GM23338 (cell line): ENCODE measurements at regions not wholly inside any gene's neighbourhood (a gene's known extent, or its start where the extent isn't known, plus 50 kb on each side); places are given as distances from the start of the nearest gene placed in this dataset.

ENCODE experiments used
- ATAC-seq: fragments of 200-7000 bp; cut with Tn5 transposase; 3 replicates; pipeline ENCODE4 v1.9.1; 2020
- DNase-seq: peaks from one replicate; pipeline ENCODE4 v3.0.0-alpha.2; 2015; ENCODE audit warnings: low spot score
- H2AFZ ChIP-seq: fragments of 200-600 bp; sonication (generic); 2 replicates; pipeline ENCODE4 v1.8.0; 2016; ENCODE audit warnings: antibody characterized with exemption, mild to moderate bottlenecking, moderate library complexity
- H3F3A ChIP-seq: fragments of 200-600 bp; sonication (generic); replicated peaks from 2 replicates; pipeline ENCODE4 v1.8.0; 2017; ENCODE audit warnings: antibody characterized with exemption, mixed run types, low read depth
- H3K27ac ChIP-seq: fragments of 200-600 bp; sonication (generic); 2 replicates; pipeline ENCODE4 v1.6.1; 2016; ENCODE audit warnings: low read depth
- H3K27me3 ChIP-seq: fragments of 200-600 bp; sonication (generic); 2 replicates; pipeline ENCODE4 v1.8.0; 2016; ENCODE audit warnings: mild to moderate bottlenecking, mixed run types, moderate library complexity; ENCODE audit not compliant: insufficient read depth
- H3K36me3 ChIP-seq: fragments of 200-600 bp; sonication (generic); 2 replicates; pipeline ENCODE4 v1.8.0; 2016; ENCODE audit warnings: mild to moderate bottlenecking; ENCODE audit not compliant: insufficient read depth
- H3K4me1 ChIP-seq: fragments of 200-600 bp; sonication (generic); 2 replicates; pipeline ENCODE4 v1.8.0; 2016; ENCODE audit warnings: mild to moderate bottlenecking, moderate library complexity; ENCODE audit not compliant: insufficient read depth
- H3K4me2 ChIP-seq: fragments of 200-600 bp; sonication (generic); 2 replicates; pipeline ENCODE4 v1.7.1; 2017; ENCODE audit warnings: mixed run types
- H3K4me3 ChIP-seq: fragments of 200-600 bp; sonication (generic); 2 replicates; pipeline ENCODE4 v1.6.1; 2016; ENCODE audit warnings: mixed run types
- H3K79me2 ChIP-seq: fragments of 200-600 bp; sonication (generic); replicated peaks from 2 replicates; pipeline ENCODE4 v1.8.0; 2017; ENCODE audit warnings: mild to moderate bottlenecking; ENCODE audit not compliant: insufficient read depth
- H3K9me2 ChIP-seq: fragments of 200-600 bp; sonication (generic); 2 replicates; pipeline ENCODE4 v1.8.0; 2017; ENCODE audit not compliant: insufficient read depth
- H4K20me1 ChIP-seq: fragments of 200-600 bp; sonication (generic); replicated peaks from 2 replicates; pipeline ENCODE4 v1.8.0; 2017; ENCODE audit warnings: mild to moderate bottlenecking; ENCODE audit not compliant: insufficient read depth
- H3K27ac Mint-ChIP-seq: 2 replicates; pipeline ENCODE4 v1.8.0; 2020; ENCODE audit warnings: inconsistent platforms, mild to moderate bottlenecking, moderate library complexity, mixed read lengths
- H3K27me3 Mint-ChIP-seq: 3 replicates; pipeline ENCODE4 v1.8.0; 2022; ENCODE audit warnings: low read depth, mild to moderate bottlenecking, moderate library complexity, mixed read lengths, inconsistent platforms; ENCODE audit not compliant: insufficient read depth, poor library complexity
- H3K36me3 Mint-ChIP-seq: 3 replicates; pipeline ENCODE4 v1.8.0; 2021; ENCODE audit warnings: low read depth, mild to moderate bottlenecking, inconsistent platforms, moderate library complexity, mixed read lengths
- H3K4me1 Mint-ChIP-seq: 3 replicates; pipeline ENCODE4 v1.8.0; 2020; ENCODE audit warnings: mild to moderate bottlenecking, inconsistent platforms, mixed read lengths
- H3K4me3 Mint-ChIP-seq: 3 replicates; pipeline ENCODE4 v1.8.0; 2021; ENCODE audit warnings: moderate library complexity, mild to moderate bottlenecking, inconsistent platforms, mixed read lengths
- H3K9me3 Mint-ChIP-seq: 3 replicates; pipeline ENCODE4 v1.8.0; 2020; ENCODE audit warnings: moderate library complexity, mild to moderate bottlenecking, inconsistent platforms, mixed read lengths
- EZH2 ChIP-seq: fragments of 200-600 bp; sonication (generic); IDR thresholded peaks from one replicate; pipeline ENCODE4 v1.8.0; 2017; ENCODE audit warnings: antibody characterized with exemption, mild to moderate bottlenecking, low read depth; ENCODE audit not compliant: unreplicated experiment
- EZH2phosphoT487 ChIP-seq: fragments of 200-600 bp; sonication (generic); IDR thresholded peaks from one replicate; pipeline ENCODE4 v1.8.1; 2018; ENCODE audit warnings: antibody characterized with exemption; ENCODE audit not compliant: unreplicated experiment
- NANOG ChIP-seq: IDR thresholded peaks from 2 replicates; pipeline ENCODE4 v1.6.1; 2016; ENCODE audit warnings: antibody characterized with exemption, borderline replicate concordance
- POLR2AphosphoS5 ChIP-seq: IDR thresholded peaks from 2 replicates; pipeline ENCODE4 v1.6.1; 2016; ENCODE audit warnings: antibody characterized with exemption, low read depth
- ZNF114 ChIP-seq: fragments of 250-450 bp; sonication (Bioruptor Pico); IDR thresholded peaks from 2 replicates; pipeline ENCODE4 v1.5.0; 2020; ENCODE audit warnings: mild to moderate bottlenecking, moderate library complexity
- ZNF331 ChIP-seq: fragments of 250-450 bp; sonication (Bioruptor Pico); IDR thresholded peaks from 2 replicates; pipeline ENCODE4 v1.5.0; 2020; ENCODE audit warnings: low read depth, mild to moderate bottlenecking, moderate library complexity
- TF ChIP-seq, protein P1 (sequence below), 2 experiments: fragments of 200-600 bp in 1 of 2; sonication (generic) in 1 of 2; conservative IDR thresholded peaks; 2 replicates each; pipeline versions ENCODE4 v1.5.1 to v1.6.1; 2016 to 2017; ENCODE audit warnings: antibody characterized with exemption in 2 of 2, low read depth in 2 of 2, mild to moderate bottlenecking in 2 of 2, moderate library complexity in 1 of 2

DNA sequence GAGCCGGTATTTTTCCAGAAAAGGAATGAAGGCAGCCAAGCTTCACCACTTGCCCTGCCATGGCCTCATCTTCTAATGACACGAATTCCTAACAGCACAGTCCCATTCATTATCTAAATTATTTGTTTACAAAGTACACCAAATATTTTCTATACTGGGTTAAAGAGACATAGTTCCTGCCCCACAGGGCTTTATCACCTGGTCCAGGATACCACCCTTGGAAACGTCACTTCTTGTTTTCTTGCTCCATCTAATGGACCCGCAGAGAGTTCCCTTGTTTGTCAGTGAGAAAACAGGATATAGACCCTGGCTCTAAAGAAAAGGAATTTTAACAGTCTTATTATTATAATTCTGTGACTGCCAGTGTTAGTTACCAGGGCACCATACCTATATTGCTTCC lies 1165.4 kb downstream of the GATA3 start:
- H3K27me3 ChIP-seq = no peaks in the 10 kb centered on the region
- H3K4me3 Mint-ChIP-seq = no peak overlapping the region
- TF ChIP-seq EZH2phosphoT487 = no peak
- TF ChIP-seq, protein P1, sequence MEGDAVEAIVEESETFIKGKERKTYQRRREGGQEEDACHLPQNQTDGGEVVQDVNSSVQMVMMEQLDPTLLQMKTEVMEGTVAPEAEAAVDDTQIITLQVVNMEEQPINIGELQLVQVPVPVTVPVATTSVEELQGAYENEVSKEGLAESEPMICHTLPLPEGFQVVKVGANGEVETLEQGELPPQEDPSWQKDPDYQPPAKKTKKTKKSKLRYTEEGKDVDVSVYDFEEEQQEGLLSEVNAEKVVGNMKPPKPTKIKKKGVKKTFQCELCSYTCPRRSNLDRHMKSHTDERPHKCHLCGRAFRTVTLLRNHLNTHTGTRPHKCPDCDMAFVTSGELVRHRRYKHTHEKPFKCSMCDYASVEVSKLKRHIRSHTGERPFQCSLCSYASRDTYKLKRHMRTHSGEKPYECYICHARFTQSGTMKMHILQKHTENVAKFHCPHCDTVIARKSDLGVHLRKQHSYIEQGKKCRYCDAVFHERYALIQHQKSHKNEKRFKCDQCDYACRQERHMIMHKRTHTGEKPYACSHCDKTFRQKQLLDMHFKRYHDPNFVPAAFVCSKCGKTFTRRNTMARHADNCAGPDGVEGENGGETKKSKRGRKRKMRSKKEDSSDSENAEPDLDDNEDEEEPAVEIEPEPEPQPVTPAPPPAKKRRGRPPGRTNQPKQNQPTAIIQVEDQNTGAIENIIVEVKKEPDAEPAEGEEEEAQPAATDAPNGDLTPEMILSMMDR (conservative IDR thresholded peaks at IDR 0.05; ENCODE audit: low read depth in 2 of 2) = peak; percentile 24 to 45; a peak in 2 of 4 replicates
- no peak for ATAC-seq
- H3K36me3 ChIP-seq = no peaks in the 10 kb centered on the region
- no peaks in the 10 kb centered on the region for H3K9me3 Mint-ChIP-seq
- H4K20me1 ChIP-seq = no peaks in the 10 kb centered on the region
- H3K4me1 ChIP-seq = peaks cover 4% of the 10 kb centered on the region; the same call in 1 of the 2 replicates
- no peaks in the 10 kb centered on the region for H3K36me3 Mint-ChIP-seq
- no peak overlapping the region for H3K4me2 ChIP-seq
- no peak overlapping the region for H2AFZ ChIP-seq
- H3K4me3 ChIP-seq = no peak overlapping the region
- H3K27ac ChIP-seq = no peak overlapping the region
- DNase-seq = peak; percentile 21
- no peak overlapping the region for H3K27ac Mint-ChIP-seq
- H3K4me1 Mint-ChIP-seq = peaks cover 12% of the 10 kb centered on the region; the same call in 2 of the 3 replicates
- H3K9me2 ChIP-seq = no peaks in the 10 kb centered on the region
- no peaks in the 10 kb centered on the region for H3K79me2 ChIP-seq
- H3K27me3 Mint-ChIP-seq = peaks cover 2% of the 10 kb centered on the region
- no peaks in the 10 kb centered on the region for H3F3A ChIP-seq

DNA sequence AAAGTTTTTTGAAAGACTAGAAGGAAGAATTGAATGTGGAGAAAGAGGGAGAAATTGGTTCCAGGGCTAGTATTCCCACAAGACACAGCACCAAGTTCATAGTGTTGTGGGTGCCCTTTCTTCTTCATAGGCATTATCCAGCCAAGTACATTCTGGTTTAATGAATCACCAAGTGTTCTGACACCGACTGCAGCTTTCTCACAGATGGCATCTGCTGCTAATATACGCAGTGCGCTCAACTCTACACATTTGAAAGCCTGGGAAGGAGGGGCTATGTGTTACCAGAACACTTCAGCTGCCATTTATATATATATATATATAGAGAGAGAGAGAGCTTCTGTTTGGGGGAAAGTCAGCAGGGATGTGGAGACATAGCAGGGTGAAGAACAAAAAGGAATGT lies 1168.4 kb downstream of the GATA3 start:
- no peak for DNase-seq
- H3K27me3 ChIP-seq = no peaks in the 10 kb centered on the region

DNA sequence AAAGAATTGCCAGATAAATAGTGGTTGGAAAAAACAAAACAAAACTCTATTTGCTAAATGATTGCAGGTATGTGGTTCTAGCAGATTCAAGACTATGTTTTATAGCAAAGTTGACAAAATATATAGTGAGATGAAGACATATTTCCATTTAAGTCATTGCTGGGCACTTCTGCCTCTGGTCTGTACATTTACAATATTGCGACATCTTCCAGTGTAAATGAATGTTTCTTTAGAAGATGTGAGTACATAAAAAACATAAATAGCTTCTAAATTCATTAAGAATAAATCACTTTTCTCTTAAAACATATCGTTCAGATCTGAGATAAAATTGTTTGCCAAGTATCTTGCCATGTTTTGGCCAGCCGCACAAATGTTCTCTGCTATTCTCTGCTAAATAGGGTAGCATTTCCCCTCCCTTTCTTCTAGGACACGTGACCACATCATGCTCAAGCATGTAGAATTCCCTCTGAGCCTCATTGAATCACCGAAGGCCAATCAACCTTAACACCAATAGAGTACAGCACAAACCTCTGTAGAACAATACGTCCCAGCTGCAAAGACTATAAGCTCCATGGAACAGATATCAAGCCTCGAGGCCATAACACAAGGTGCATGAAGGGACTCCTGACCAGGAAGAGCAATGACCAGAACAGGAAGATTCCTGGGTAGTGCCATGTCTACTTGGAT lies 1173.3 kb downstream of the GATA3 start:
- no peak for DNase-seq
- H3K27me3 ChIP-seq = no peaks in the 10 kb centered on the region
- Mint-ChIP-seq H3K4me3 (no peak overlapping the region), H3K36me3 (no peaks in the 10 kb centered on the region), H3K27ac (no peak overlapping the region), H3K9me3 (no peaks in the 10 kb centered on the region), H3K27me3 (no peaks in the 10 kb centered on the region), H3K4me1 (peaks cover 7% of the 10 kb centered on the region; the same call in 2 of the 3 replicates)
- H3K4me2 ChIP-seq = no peak overlapping the region
- H3K4me3 ChIP-seq = no peak overlapping the region
- H3K9me2 ChIP-seq = peaks cover 4% of the 10 kb centered on the region; the same call in 1 of the 2 replicates
- no peak for ATAC-seq
- no peaks in the 10 kb centered on the region for H3F3A ChIP-seq
- H2AFZ ChIP-seq = no peak overlapping the region
- no peaks in the 10 kb centered on the region for H4K20me1 ChIP-seq
- H3K27ac ChIP-seq = no peak overlapping the region
- H3K79me2 ChIP-seq = no peaks in the 10 kb centered on the region
- TF ChIP-seq NANOG (no peak), EZH2 (no peak), ZNF114 (CRISPR knock-in tag) (no peak), ZNF331 (no peak), POLR2AphosphoS5 (no peak)
- TF ChIP-seq, protein P1 (conservative IDR thresholded peaks at IDR 0.05; ENCODE audit: low read depth in 2 of 2) = no peak
- H3K36me3 ChIP-seq = no peaks in the 10 kb centered on the region
- no peaks in the 10 kb centered on the region for H3K4me1 ChIP-seq

More for the DNA sequence above, 1168.4 kb downstream of the GATA3 start:
- Mint-ChIP-seq H3K27ac (no peak overlapping the region), H3K4me3 (no peak overlapping the region), H3K27me3 (peaks cover 2% of the 10 kb centered on the region), H3K4me1 (peaks cover 14% of the 10 kb centered on the region; the same call in 2 of the 3 replicates), H3K36me3 (no peaks in the 10 kb centered on the region), H3K9me3 (no peaks in the 10 kb centered on the region)
- ATAC-seq = no peak
- no peaks in the 10 kb centered on the region for H3K79me2 ChIP-seq
- no peaks in the 10 kb centered on the region for H4K20me1 ChIP-seq
- H3K4me3 ChIP-seq = no peak overlapping the region
- no peak overlapping the region for H2AFZ ChIP-seq
- no peak for TF ChIP-seq ZNF331
- no peak overlapping the region for H3K4me2 ChIP-seq
- H3K9me2 ChIP-seq = peaks cover 3% of the 10 kb centered on the region; the same call in 1 of the 2 replicates
- H3K4me1 ChIP-seq = peaks cover 4% of the 10 kb centered on the region; the same call in 1 of the 2 replicates
- H3K27ac ChIP-seq = no peak overlapping the region
- no peaks in the 10 kb centered on the region for H3K36me3 ChIP-seq
- no peaks in the 10 kb centered on the region for H3F3A ChIP-seq
